GM12865 (cell line): ENCODE measurements at regions not wholly inside any gene's neighbourhood (a gene's known extent, or its start where the extent isn't known, plus 50 kb on each side); places are given as distances from the start of the nearest gene placed in this dataset.
"Not testable (repeated sequence)": the region's sequence is repeated elsewhere in the genome, so short reads cannot be mapped to it uniquely, and the experiment has no call there.

ENCODE experiments used
- DNase-seq: peaks from one replicate; pipeline ENCODE4 v3.0.0; 2010; ENCODE audit warnings: low read depth
- H3K4me3 ChIP-seq: 2 replicates; pipeline ENCODE4 v1.5.1; 2011; ENCODE audit warnings: mild to moderate bottlenecking, low read depth, low read length, control low read depth
- CTCF ChIP-seq: IDR thresholded peaks from 2 replicates; pipeline ENCODE4 v1.5.1; 2011; ENCODE audit warnings: low read length, control low read depth, low read depth, inconsistent platforms; ENCODE audit not compliant: insufficient read depth; ENCODE audit errors: missing control alignments

- no peak overlapping the region for H3K4me3 ChIP-seq
- no peak for DNase-seq
- TF ChIP-seq CTCF, result no peak
Observed at GRCh38 chr14:88981948-88982347, 157.5 kb downstream of the TTC8 start.

GRCh38 chr14:88983755-88984154 lies 159.3 kb downstream of the TTC8 start:
- no peak overlapping the region for H3K4me3 ChIP-seq
- DNase-seq, result no peak
- TF ChIP-seq CTCF, result no peak

GRCh38 chr14:88985654-88986053 lies 161.2 kb downstream of the TTC8 start:
- no peak for TF ChIP-seq CTCF
- no peak for DNase-seq
- no peak overlapping the region for H3K4me3 ChIP-seq

- DNase-seq, result no peak
Observed at GRCh38 chr14:88986146-88986841, 161.8 kb downstream of the TTC8 start.

GRCh38 chr14:88986908-88987307 lies 162.5 kb downstream of the TTC8 start:
- not testable (repeated sequence) for H3K4me3 ChIP-seq, DNase-seq

More at GRCh38 chr14:88986146-88986841, 161.8 kb downstream of the TTC8 start:
- no peak overlapping the region for H3K4me3 ChIP-seq
- no peak for TF ChIP-seq CTCF

- no peak for DNase-seq
- no peak overlapping the region for H3K4me3 ChIP-seq
- no peak for TF ChIP-seq CTCF
Observed at GRCh38 chr14:88987516-88987915, 163.1 kb downstream of the TTC8 start.

GRCh38 chr14:88989911-88990310 lies 165.5 kb downstream of the TTC8 start:
- no peak for TF ChIP-seq CTCF
- DNase-seq, result no peak
- H3K4me3 ChIP-seq, result no peak overlapping the region
